ENCODE measurements at regions not wholly inside any gene's neighbourhood (a gene's known extent, or its start where the extent isn't known, plus 50 kb on each side); places are given as distances from the start of the nearest gene placed in this dataset.

- TF ChIP-seq CTCF (IDR thresholded peaks at IDR 0.05; ENCODE audit: poor library complexity, severe bottlenecking) (no peak), SMC3 (conservative IDR thresholded peaks at IDR 0.05; ENCODE audit: poor library complexity) (no peak), POLR2AphosphoS5 (IDR thresholded peaks at IDR 0.05) (no peak), REST (IDR thresholded peaks at IDR 0.05; ENCODE audit: borderline replicate concordance) (no peak), EP300 (conservative IDR thresholded peaks at IDR 0.05; ENCODE audit: poor library complexity, severe bottlenecking) (no peak), MXI1 (conservative IDR thresholded peaks at IDR 0.05; ENCODE audit: poor library complexity, severe bottlenecking) (no peak), RAD21 (conservative IDR thresholded peaks at IDR 0.05) (no peak)
These were observed 871.1 kb upstream of the MGAT4C start for GRCh38 chr12:87127272-87127671.

Measured in neural cell (in vitro differentiated cells).